Neural progenitor cell (in vitro differentiated cells): ENCODE measurements at regions not wholly inside any gene's neighbourhood (a gene's known extent, or its start where the extent isn't known, plus 50 kb on each side); places are given as distances from the start of the nearest gene placed in this dataset.
A peak's percentile ranks its signal among the peaks of the same experiment; 100 is the strongest.

ENCODE experiments used
- DNase-seq: peaks from one replicate; pipeline ENCODE4 v3.0.0-alpha.2; 2016; ENCODE audit warnings: low spot score
- H2AFZ ChIP-seq: fragments of 200-600 bp; sonication (generic); replicated peaks from 2 replicates; pipeline ENCODE4 v1.6.1; 2016; ENCODE audit warnings: antibody characterized with exemption
- H3F3A ChIP-seq: fragments of 200-600 bp; sonication (generic); 2 replicates; pipeline ENCODE4 v1.6.1; 2016; ENCODE audit warnings: antibody characterized with exemption, low read depth
- H3K27ac ChIP-seq: fragments of 200-600 bp; sonication (generic); 2 replicates; pipeline ENCODE4 v1.5.1; 2016; ENCODE audit warnings: mild to moderate bottlenecking
- H3K27me3 ChIP-seq: fragments of 200-600 bp; sonication (generic); 2 replicates; pipeline ENCODE4 v1.6.1; 2016; ENCODE audit warnings: mild to moderate bottlenecking, moderate library complexity
- H3K36me3 ChIP-seq: fragments of 200-600 bp; sonication (generic); 2 replicates; pipeline ENCODE4 v1.5.1; 2016
- H3K4me1 ChIP-seq: fragments of 200-600 bp; sonication (generic); 2 replicates; pipeline ENCODE4 v1.6.1; 2016; ENCODE audit warnings: mixed run types
- H3K4me2 ChIP-seq: fragments of 200-600 bp; sonication (generic); 2 replicates; pipeline ENCODE4 v1.6.1; 2016
- H3K4me3 ChIP-seq: fragments of 200-600 bp; sonication (generic); 2 replicates; pipeline ENCODE4 v1.5.1; 2016
- H3K79me2 ChIP-seq: fragments of 200-600 bp; sonication (generic); 2 replicates; pipeline ENCODE4 v1.6.1; 2016; ENCODE audit warnings: low read depth
- H3K9ac ChIP-seq: fragments of 200-600 bp; sonication (generic); 2 replicates; pipeline ENCODE4 v1.6.1; 2016
- H3K9me3 ChIP-seq: fragments of 200-600 bp; sonication (generic); 2 replicates; pipeline ENCODE4 v1.5.1; 2016; ENCODE audit warnings: low read depth
- H4K20me1 ChIP-seq: fragments of 200-600 bp; sonication (generic); 2 replicates; pipeline ENCODE4 v1.6.1; 2016; ENCODE audit warnings: low read depth
- H3K27ac Mint-ChIP-seq: 3 replicates; pipeline ENCODE4 v1.8.0; 2021; ENCODE audit warnings: mixed read lengths
- H3K27me3 Mint-ChIP-seq: 2 replicates; pipeline ENCODE4 v1.8.0; 2022; ENCODE audit warnings: low read depth, mild to moderate bottlenecking, inconsistent platforms, moderate library complexity, mixed read lengths; ENCODE audit not compliant: insufficient read depth
- H3K36me3 Mint-ChIP-seq: 3 replicates; pipeline ENCODE4 v1.8.0; 2021; ENCODE audit warnings: mixed read lengths
- H3K4me1 Mint-ChIP-seq: 3 replicates; pipeline ENCODE4 v1.8.0; 2021; ENCODE audit warnings: mixed read lengths
- H3K4me3 Mint-ChIP-seq: 3 replicates; pipeline ENCODE4 v1.8.0; 2021; ENCODE audit warnings: mild to moderate bottlenecking, moderate library complexity, mixed read lengths
- H3K9me3 Mint-ChIP-seq: 3 replicates; pipeline ENCODE4 v1.8.0; 2020; ENCODE audit warnings: mixed read lengths
- EZH2 ChIP-seq: fragments of 200-600 bp; sonication (generic); IDR thresholded peaks from 2 replicates; pipeline ENCODE4 v1.6.1; 2017; ENCODE audit warnings: antibody characterized with exemption, mild to moderate bottlenecking, moderate library complexity
- EZH2phosphoT487 ChIP-seq: fragments of 200-600 bp; sonication (generic); IDR thresholded peaks from 2 replicates; pipeline ENCODE4 v1.6.1; 2017; ENCODE audit warnings: antibody characterized with exemption
- TF ChIP-seq, protein P1 (sequence below): fragments of 200-600 bp; sonication (generic); IDR thresholded peaks from 2 replicates; pipeline ENCODE4 v1.5.1; 2017; ENCODE audit warnings: antibody characterized with exemption, mild to moderate bottlenecking

DNA sequence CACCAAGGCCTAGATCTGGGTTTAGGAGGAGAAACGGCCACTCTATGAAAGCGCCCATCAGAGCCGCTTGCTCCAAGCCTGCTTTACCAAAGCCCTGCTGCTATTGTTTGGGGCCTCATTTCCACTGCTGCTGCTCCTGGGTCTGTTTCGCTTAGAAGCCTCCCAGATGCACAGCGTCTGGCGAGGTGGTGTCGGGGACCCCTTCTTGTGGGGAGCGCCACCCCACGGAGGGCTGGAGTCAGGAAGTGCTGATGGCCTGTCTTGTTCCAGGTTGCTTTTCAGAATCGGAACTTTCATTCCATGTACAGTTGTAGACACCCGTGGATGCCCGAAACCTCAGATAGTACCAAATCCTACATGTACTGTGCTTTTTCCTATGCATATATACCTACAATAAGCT, 204.9 kb upstream of the TWIST2 start:
- H3K4me3 Mint-ChIP-seq, result no peak overlapping the region
- Histone ChIP-seq H3K4me2 (no peak overlapping the region), H2AFZ (no peak overlapping the region), H3K27me3 (no peaks in the 10 kb centered on the region), H3K27ac (no peak overlapping the region), H3K4me3 (no peak overlapping the region), H3K79me2 (no peaks in the 10 kb centered on the region), H3K9ac (no peak overlapping the region), H3K4me1 (no peaks in the 10 kb centered on the region), H3F3A (no peaks in the 10 kb centered on the region), H3K9me3 (no peaks in the 10 kb centered on the region), H4K20me1 (no peaks in the 10 kb centered on the region), H3K36me3 (no peaks in the 10 kb centered on the region)
- no peak for DNase-seq
- peaks cover 21% of the 10 kb centered on the region for H3K4me1 Mint-ChIP-seq
- H3K36me3 Mint-ChIP-seq, result no peaks in the 10 kb centered on the region
- TF ChIP-seq, protein P1, sequence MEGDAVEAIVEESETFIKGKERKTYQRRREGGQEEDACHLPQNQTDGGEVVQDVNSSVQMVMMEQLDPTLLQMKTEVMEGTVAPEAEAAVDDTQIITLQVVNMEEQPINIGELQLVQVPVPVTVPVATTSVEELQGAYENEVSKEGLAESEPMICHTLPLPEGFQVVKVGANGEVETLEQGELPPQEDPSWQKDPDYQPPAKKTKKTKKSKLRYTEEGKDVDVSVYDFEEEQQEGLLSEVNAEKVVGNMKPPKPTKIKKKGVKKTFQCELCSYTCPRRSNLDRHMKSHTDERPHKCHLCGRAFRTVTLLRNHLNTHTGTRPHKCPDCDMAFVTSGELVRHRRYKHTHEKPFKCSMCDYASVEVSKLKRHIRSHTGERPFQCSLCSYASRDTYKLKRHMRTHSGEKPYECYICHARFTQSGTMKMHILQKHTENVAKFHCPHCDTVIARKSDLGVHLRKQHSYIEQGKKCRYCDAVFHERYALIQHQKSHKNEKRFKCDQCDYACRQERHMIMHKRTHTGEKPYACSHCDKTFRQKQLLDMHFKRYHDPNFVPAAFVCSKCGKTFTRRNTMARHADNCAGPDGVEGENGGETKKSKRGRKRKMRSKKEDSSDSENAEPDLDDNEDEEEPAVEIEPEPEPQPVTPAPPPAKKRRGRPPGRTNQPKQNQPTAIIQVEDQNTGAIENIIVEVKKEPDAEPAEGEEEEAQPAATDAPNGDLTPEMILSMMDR, result no peak
- no peak for TF ChIP-seq EZH2
- TF ChIP-seq EZH2phosphoT487, result no peak
- no peaks in the 10 kb centered on the region for H3K9me3 Mint-ChIP-seq
- no peak overlapping the region for H3K27ac Mint-ChIP-seq
- H3K27me3 Mint-ChIP-seq, result peaks cover 9% of the 10 kb centered on the region

DNA sequence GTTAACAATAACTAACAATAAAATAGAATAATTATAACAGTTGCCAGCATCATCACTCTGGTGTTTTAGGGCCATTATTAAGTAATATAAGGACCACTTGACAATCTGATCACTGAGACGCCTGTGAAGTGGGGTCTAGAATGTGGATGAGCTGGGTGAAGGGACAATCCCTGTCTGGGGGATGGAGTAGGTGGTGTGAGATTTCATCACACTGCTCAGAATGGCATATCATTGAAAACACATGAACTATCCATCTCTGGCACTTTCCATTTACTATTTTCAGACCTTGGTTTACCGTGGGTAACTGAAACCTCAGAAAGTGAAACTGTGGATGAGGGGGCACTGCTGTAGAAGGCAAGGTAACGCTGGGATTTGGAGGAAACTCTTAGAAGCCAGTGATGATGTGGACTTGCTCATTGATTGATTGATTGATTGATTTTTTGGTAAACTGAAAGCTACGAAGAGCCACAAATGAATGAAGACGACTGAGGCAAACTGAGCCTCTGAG, 204.4 kb upstream of the TWIST2 start:
- Mint-ChIP-seq H3K4me1 (peaks cover 21% of the 10 kb centered on the region), H3K4me3 (no peak overlapping the region), H3K27ac (no peak overlapping the region), H3K27me3 (peaks cover 9% of the 10 kb centered on the region), H3K9me3 (no peaks in the 10 kb centered on the region), H3K36me3 (no peaks in the 10 kb centered on the region)
- Histone ChIP-seq H3F3A (no peaks in the 10 kb centered on the region), H3K4me1 (no peaks in the 10 kb centered on the region), H3K27me3 (no peaks in the 10 kb centered on the region), H3K79me2 (no peaks in the 10 kb centered on the region), H3K36me3 (no peaks in the 10 kb centered on the region), H4K20me1 (no peaks in the 10 kb centered on the region), H3K27ac (no peak overlapping the region), H3K9me3 (no peaks in the 10 kb centered on the region), H3K9ac (no peak overlapping the region), H3K4me2 (no peak overlapping the region), H2AFZ (no peak overlapping the region), H3K4me3 (no peak overlapping the region)
- DNase-seq, result no peak
- TF ChIP-seq EZH2, result no peak
- TF ChIP-seq EZH2phosphoT487, result no peak
- TF ChIP-seq, protein P1, result no peak

DNA sequence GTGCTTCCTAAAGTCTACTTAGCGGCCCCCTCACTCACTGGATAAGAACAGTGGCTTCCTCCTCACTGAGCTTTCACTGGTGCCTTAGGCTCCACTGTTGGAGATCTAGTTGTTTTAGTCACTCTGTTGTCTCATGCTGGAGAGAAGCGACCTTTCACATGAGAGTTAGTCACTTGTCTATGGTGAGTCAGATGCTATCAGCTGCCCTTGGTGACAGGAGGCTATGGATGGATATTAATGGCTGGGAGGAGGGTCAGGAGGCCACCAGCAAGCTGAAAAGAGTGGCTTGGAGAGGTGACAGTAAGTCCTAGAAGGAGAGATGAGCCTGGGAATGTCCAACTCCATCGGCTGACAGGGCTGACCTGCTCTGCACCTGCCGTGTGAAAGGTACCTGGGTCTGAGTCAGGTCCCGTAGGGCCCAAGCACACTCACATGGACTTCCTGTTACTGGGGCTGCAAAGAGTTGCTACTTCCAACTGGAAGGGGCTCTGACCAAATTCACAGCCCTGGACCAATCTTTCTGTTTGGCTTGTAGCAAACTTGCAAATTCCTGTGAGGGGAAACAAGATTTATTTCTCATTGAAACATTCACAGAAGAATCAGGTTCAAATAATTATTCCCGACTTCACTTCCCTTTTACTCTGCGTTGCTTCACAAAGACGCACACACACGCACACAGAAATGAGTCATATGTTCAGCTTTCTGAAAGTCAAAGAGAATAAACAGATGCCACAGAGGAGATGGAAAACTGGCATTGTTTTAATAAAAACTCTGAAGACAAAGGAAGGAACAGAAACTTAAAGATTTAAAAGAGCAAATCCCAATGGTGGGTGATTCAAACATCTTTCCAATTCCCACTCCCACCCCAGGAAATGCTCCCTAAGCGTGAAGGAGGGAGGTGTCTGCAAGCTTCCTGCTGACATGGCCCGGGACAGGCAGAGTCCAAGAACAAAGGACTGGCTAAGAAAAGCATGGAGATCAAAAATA, 203.5 kb upstream of the TWIST2 start:
- H3K27ac ChIP-seq, result no peak overlapping the region
- TF ChIP-seq EZH2 (no peak), EZH2phosphoT487 (no peak)
- TF ChIP-seq, protein P1, result no peak
- H3K27ac Mint-ChIP-seq, result peak overlapping the region; percentile 51

More for the DNA sequence above, 203.5 kb upstream of the TWIST2 start:
- H3K36me3 ChIP-seq, result no peaks in the 10 kb centered on the region
- peak overlapping the region; percentile 18 for H2AFZ ChIP-seq
- no peak overlapping the region for H3K4me3 ChIP-seq
- Mint-ChIP-seq H3K36me3 (no peaks in the 10 kb centered on the region), H3K27me3 (peaks cover 7% of the 10 kb centered on the region), H3K4me1 (peaks cover 17% of the 10 kb centered on the region), H3K9me3 (no peaks in the 10 kb centered on the region), H3K4me3 (no peak overlapping the region)
- no peaks in the 10 kb centered on the region for H3K27me3 ChIP-seq
- H3K9me3 ChIP-seq, result no peaks in the 10 kb centered on the region
- DNase-seq, result no peak
- H3F3A ChIP-seq, result no peaks in the 10 kb centered on the region
- H4K20me1 ChIP-seq, result no peaks in the 10 kb centered on the region
- no peaks in the 10 kb centered on the region for H3K79me2 ChIP-seq
- H3K9ac ChIP-seq, result no peak overlapping the region
- H3K4me2 ChIP-seq, result no peak overlapping the region
- no peaks in the 10 kb centered on the region for H3K4me1 ChIP-seq
